ENCODE measurements at regions not wholly inside any gene's neighbourhood (a gene's known extent, or its start where the extent isn't known, plus 50 kb on each side); places are given as distances from the start of the nearest gene placed in this dataset.
"Not testable (repeated sequence)": the region's sequence is repeated elsewhere in the genome, so short reads cannot be mapped to it uniquely, and the experiment has no call there.

- TF ChIP-seq, protein P1, sequence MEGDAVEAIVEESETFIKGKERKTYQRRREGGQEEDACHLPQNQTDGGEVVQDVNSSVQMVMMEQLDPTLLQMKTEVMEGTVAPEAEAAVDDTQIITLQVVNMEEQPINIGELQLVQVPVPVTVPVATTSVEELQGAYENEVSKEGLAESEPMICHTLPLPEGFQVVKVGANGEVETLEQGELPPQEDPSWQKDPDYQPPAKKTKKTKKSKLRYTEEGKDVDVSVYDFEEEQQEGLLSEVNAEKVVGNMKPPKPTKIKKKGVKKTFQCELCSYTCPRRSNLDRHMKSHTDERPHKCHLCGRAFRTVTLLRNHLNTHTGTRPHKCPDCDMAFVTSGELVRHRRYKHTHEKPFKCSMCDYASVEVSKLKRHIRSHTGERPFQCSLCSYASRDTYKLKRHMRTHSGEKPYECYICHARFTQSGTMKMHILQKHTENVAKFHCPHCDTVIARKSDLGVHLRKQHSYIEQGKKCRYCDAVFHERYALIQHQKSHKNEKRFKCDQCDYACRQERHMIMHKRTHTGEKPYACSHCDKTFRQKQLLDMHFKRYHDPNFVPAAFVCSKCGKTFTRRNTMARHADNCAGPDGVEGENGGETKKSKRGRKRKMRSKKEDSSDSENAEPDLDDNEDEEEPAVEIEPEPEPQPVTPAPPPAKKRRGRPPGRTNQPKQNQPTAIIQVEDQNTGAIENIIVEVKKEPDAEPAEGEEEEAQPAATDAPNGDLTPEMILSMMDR (IDR thresholded peaks at IDR 0.05) = no peak
- no peak for DNase-seq (ENCODE audit: low spot score)
- Histone ChIP-seq H3K4me3 (no peak overlapping the region), H3K27ac (no peak overlapping the region)
Observed at GRCh38 chr14:48622980-48623379, 947.6 kb upstream of the MDGA2 start.

DNA sequence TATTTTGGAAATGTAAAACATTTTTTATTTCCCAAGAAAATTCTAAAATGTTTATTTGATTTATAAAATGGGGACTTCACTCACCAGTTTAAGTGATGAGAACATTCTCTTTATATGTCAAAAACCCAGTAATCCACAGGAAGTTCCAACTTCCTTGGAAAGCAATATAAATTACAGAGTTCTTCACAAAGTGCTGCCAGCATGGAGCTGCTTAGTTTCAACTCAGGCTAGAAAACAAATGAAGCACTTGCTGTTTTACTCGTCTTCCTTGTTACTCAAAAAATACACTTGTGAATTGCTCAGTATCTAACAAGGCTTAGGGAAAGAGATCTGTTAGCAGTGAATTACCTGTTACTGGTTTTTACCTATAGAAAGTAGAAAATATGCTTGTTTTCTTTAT lies 942.7 kb upstream of the MDGA2 start:
- TF ChIP-seq, protein P1 (IDR thresholded peaks at IDR 0.05) = no peak

DNA sequence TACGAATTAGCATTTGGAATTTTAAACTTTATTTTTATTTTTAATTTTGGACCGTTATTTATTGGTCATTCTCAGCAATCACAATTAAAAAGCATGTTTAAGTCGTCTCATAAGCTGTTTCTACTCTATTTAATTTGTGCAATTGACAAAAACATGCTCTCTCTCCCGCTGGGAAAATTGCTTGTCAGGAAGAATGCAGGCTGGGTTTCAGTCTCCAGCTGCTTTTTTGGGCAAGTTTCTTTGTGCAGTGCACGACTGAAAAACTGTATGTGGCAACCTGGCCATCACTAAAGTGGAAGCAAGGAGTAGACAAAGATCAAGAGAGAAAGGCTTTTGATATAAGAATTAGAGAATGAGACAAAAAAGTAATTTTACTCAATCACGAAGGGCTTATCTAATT lies 941.5 kb upstream of the MDGA2 start:
- Histone ChIP-seq H3K4me3 (no peak overlapping the region), H3K27ac (no peak overlapping the region)
- no peak for DNase-seq (ENCODE audit: low spot score)
- TF ChIP-seq, protein P1 (IDR thresholded peaks at IDR 0.05) = no peak

More for the DNA sequence above, 942.7 kb upstream of the MDGA2 start:
- Histone ChIP-seq H3K27ac (no peak overlapping the region), H3K4me3 (no peak overlapping the region)
- no peak for DNase-seq (ENCODE audit: low spot score)

DNA sequence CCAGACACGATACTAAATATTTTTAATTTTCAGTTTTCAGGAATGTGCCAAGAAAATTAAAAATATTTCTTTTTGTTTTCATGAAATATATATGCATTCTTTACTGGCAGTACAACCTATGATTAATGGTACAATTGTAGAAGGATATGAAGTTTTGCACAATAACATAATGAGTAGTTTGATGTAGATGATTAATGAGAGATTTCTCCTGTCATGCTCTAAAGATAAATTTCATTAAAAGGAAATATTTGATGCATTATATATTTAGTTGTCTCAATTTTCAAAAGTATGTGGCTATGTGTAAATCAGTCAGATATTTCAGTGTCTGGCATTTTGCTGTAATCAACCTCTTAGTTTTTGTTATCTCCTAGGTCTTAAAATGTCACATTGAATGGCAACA lies 940.2 kb upstream of the MDGA2 start:
- TF ChIP-seq, protein P1 (IDR thresholded peaks at IDR 0.05) = no peak
- no peak for DNase-seq (ENCODE audit: low spot score)
- H3K27ac ChIP-seq = no peak overlapping the region

GRCh38 chr14:48614003-48614402 lies 938.6 kb upstream of the MDGA2 start:
- no peak overlapping the region for H3K27ac ChIP-seq
- TF ChIP-seq, protein P1 (IDR thresholded peaks at IDR 0.05) = no peak
- H3K4me3 ChIP-seq = no peak overlapping the region
- DNase-seq (ENCODE audit: low spot score) = no peak

More for the DNA sequence above, 940.2 kb upstream of the MDGA2 start:
- no peak overlapping the region for H3K4me3 ChIP-seq

GRCh38 chr14:48606960-48607359 lies 931.6 kb upstream of the MDGA2 start:
- not testable (repeated sequence) for H3K4me3 ChIP-seq; H3K27ac ChIP-seq; DNase-seq (ENCODE audit: low spot score)

GRCh38 chr14:48598458-48598857 lies 923.1 kb upstream of the MDGA2 start:
- H3K4me3 ChIP-seq = no peak overlapping the region
- no peak overlapping the region for H3K27ac ChIP-seq
- TF ChIP-seq, protein P1 (IDR thresholded peaks at IDR 0.05) = no peak
- DNase-seq (ENCODE audit: low spot score) = no peak

- no peak for DNase-seq (ENCODE audit: low spot score)
- TF ChIP-seq, protein P1 (IDR thresholded peaks at IDR 0.05) = no peak
Observed at GRCh38 chr14:48586099-48586498, 910.7 kb upstream of the MDGA2 start.

More at GRCh38 chr14:48586099-48586498, 910.7 kb upstream of the MDGA2 start:
- H3K27ac ChIP-seq = no peak overlapping the region
- H3K4me3 ChIP-seq = no peak overlapping the region

All from coronary artery (tissue), 2 donors.